ENCODE measurements at regions not wholly inside any gene's neighbourhood (a gene's known extent, or its start where the extent isn't known, plus 50 kb on each side); places are given as distances from the start of the nearest gene placed in this dataset.

DNA sequence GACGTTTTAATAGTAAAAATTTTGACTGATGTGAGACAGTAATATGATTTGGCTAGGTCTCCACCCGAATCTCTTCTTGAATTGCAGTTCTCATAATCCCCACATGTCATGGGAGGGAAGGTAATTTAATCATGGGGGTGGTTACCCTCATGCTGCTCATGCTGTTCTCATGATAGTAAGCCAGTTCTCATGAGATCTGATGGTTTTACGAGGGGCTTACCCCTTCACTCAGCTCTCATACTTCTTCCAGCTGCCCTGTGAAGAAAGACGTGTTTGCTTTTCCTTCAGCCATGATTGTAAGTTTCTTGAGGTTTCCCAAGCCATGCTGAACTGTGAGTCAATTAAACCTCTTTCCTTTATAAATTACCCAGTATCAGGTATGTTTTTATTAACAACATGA lies 327.0 kb upstream of the CDH7 start:
- TF ChIP-seq, protein P1, sequence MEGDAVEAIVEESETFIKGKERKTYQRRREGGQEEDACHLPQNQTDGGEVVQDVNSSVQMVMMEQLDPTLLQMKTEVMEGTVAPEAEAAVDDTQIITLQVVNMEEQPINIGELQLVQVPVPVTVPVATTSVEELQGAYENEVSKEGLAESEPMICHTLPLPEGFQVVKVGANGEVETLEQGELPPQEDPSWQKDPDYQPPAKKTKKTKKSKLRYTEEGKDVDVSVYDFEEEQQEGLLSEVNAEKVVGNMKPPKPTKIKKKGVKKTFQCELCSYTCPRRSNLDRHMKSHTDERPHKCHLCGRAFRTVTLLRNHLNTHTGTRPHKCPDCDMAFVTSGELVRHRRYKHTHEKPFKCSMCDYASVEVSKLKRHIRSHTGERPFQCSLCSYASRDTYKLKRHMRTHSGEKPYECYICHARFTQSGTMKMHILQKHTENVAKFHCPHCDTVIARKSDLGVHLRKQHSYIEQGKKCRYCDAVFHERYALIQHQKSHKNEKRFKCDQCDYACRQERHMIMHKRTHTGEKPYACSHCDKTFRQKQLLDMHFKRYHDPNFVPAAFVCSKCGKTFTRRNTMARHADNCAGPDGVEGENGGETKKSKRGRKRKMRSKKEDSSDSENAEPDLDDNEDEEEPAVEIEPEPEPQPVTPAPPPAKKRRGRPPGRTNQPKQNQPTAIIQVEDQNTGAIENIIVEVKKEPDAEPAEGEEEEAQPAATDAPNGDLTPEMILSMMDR (IDR thresholded peaks at IDR 0.05; ENCODE audit: poor library complexity, severe bottlenecking): no peak
- TF ChIP-seq MXI1 (conservative IDR thresholded peaks at IDR 0.05; ENCODE audit: poor library complexity, severe bottlenecking) (no peak), EZH2 (IDR thresholded peaks at IDR 0.05; ENCODE audit: borderline replicate concordance, insufficient read depth, low read length, poor library complexity, severe bottlenecking) (no peak)

Data from neural cell (in vitro differentiated cells).